ENCODE measurements at regions not wholly inside any gene's neighbourhood (a gene's known extent, or its start where the extent isn't known, plus 50 kb on each side); places are given as distances from the start of the nearest gene placed in this dataset.

- H3K27me3 ChIP-seq (ENCODE audit: control insufficient read depth in 1 of 2, insufficient read depth in 2 of 2, low read length in 2 of 2): peaks cover 6 to 9% of the 10 kb centered on the region in 2 donors
- no peaks in the 10 kb centered on the region for H3K36me3 ChIP-seq (ENCODE audit: insufficient read depth, low read length)
- no peak overlapping the region for H3K4me3 ChIP-seq (ENCODE audit: low read depth in 1 of 2, low read length in 2 of 2)
- no peaks in the 10 kb centered on the region for H3K4me1 ChIP-seq (ENCODE audit: insufficient read depth, low read length)
- no peaks in the 10 kb centered on the region for H3K9me3 ChIP-seq (ENCODE audit: low read length)
- no peak overlapping the region for H3K9ac ChIP-seq (ENCODE audit: low read length)
- H3K27ac ChIP-seq (ENCODE audit: low read depth, low read length): no peak overlapping the region
Measured at GRCh38 chr22:48496226-48496845, 1331.3 kb downstream of the BRD1 start.

- H3K4me3 ChIP-seq (ENCODE audit: low read depth in 1 of 2, low read length in 2 of 2): no peak overlapping the region
- H3K9ac ChIP-seq (ENCODE audit: low read length): no peak overlapping the region
- H3K9me3 ChIP-seq (ENCODE audit: low read length): no peaks in the 10 kb centered on the region
- H3K36me3 ChIP-seq (ENCODE audit: insufficient read depth, low read length): no peaks in the 10 kb centered on the region
- H3K4me1 ChIP-seq (ENCODE audit: insufficient read depth, low read length): no peaks in the 10 kb centered on the region
- H3K27ac ChIP-seq (ENCODE audit: low read depth, low read length): no peak overlapping the region
- peaks cover 12 to 15% of the 10 kb centered on the region in 2 donors for H3K27me3 ChIP-seq (ENCODE audit: control insufficient read depth in 1 of 2, insufficient read depth in 2 of 2, low read length in 2 of 2)
Measured at GRCh38 chr22:48495751-48496080, 1332.0 kb downstream of the BRD1 start.

- Histone ChIP-seq H3K4me3 (ENCODE audit: low read depth in 1 of 2, low read length in 2 of 2) (no peak overlapping the region), H3K4me1 (ENCODE audit: insufficient read depth, low read length) (no peaks in the 10 kb centered on the region), H3K27ac (ENCODE audit: low read depth, low read length) (no peak overlapping the region), H3K27me3 (ENCODE audit: control insufficient read depth in 1 of 2, insufficient read depth in 2 of 2, low read length in 2 of 2) (peaks cover 12 to 21% of the 10 kb centered on the region in 2 donors), H3K36me3 (ENCODE audit: insufficient read depth, low read length) (no peaks in the 10 kb centered on the region), H3K9me3 (ENCODE audit: low read length) (no peaks in the 10 kb centered on the region), H3K9ac (ENCODE audit: low read length) (no peak overlapping the region)
Measured at GRCh38 chr22:48494968-48495750, 1332.5 kb downstream of the BRD1 start.

- H3K27ac ChIP-seq (ENCODE audit: low read depth, low read length): no peak overlapping the region
- no peaks in the 10 kb centered on the region for H3K36me3 ChIP-seq (ENCODE audit: insufficient read depth, low read length)
- no peak overlapping the region for H3K9ac ChIP-seq (ENCODE audit: low read length)
- H3K9me3 ChIP-seq (ENCODE audit: low read length): no peaks in the 10 kb centered on the region
- H3K4me3 ChIP-seq (ENCODE audit: low read depth in 1 of 2, low read length in 2 of 2): no peak overlapping the region
- H3K4me1 ChIP-seq (ENCODE audit: insufficient read depth, low read length): no peaks in the 10 kb centered on the region
- H3K27me3 ChIP-seq (ENCODE audit: control insufficient read depth in 1 of 2, insufficient read depth in 2 of 2, low read length in 2 of 2): peaks cover 12 to 28% of the 10 kb centered on the region in 2 donors
Measured at GRCh38 chr22:48494256-48494967, 1333.3 kb downstream of the BRD1 start.

GRCh38 chr22:48493733-48494132 lies 1333.9 kb downstream of the BRD1 start:
- peaks cover 12 to 31% of the 10 kb centered on the region in 2 donors for H3K27me3 ChIP-seq (ENCODE audit: control insufficient read depth in 1 of 2, insufficient read depth in 2 of 2, low read length in 2 of 2)
- no peak overlapping the region for H3K4me3 ChIP-seq (ENCODE audit: low read depth in 1 of 2, low read length in 2 of 2)
- H3K4me1 ChIP-seq (ENCODE audit: insufficient read depth, low read length): no peaks in the 10 kb centered on the region

GRCh38 chr22:48492366-48493320 lies 1335.0 kb downstream of the BRD1 start:
- Histone ChIP-seq H3K4me1 (ENCODE audit: insufficient read depth, low read length) (no peaks in the 10 kb centered on the region), H3K4me3 (ENCODE audit: low read depth in 1 of 2, low read length in 2 of 2) (no peak overlapping the region), H3K27me3 (ENCODE audit: control insufficient read depth in 1 of 2, insufficient read depth in 2 of 2, low read length in 2 of 2) (peaks cover 18 to 41% of the 10 kb centered on the region in 2 donors), H3K36me3 (ENCODE audit: insufficient read depth, low read length) (no peaks in the 10 kb centered on the region), H3K27ac (ENCODE audit: low read depth, low read length) (no peak overlapping the region), H3K9me3 (ENCODE audit: low read length) (no peaks in the 10 kb centered on the region), H3K9ac (ENCODE audit: low read length) (no peak overlapping the region)

More at GRCh38 chr22:48493733-48494132, 1333.9 kb downstream of the BRD1 start:
- Histone ChIP-seq H3K27ac (ENCODE audit: low read depth, low read length) (no peak overlapping the region), H3K9ac (ENCODE audit: low read length) (no peak overlapping the region), H3K9me3 (ENCODE audit: low read length) (no peaks in the 10 kb centered on the region), H3K36me3 (ENCODE audit: insufficient read depth, low read length) (no peaks in the 10 kb centered on the region)

GRCh38 chr22:48491451-48491941 lies 1336.2 kb downstream of the BRD1 start:
- Histone ChIP-seq H3K36me3 (ENCODE audit: insufficient read depth, low read length) (no peaks in the 10 kb centered on the region), H3K9ac (ENCODE audit: low read length) (no peak overlapping the region), H3K27me3 (ENCODE audit: control insufficient read depth in 1 of 2, insufficient read depth in 2 of 2, low read length in 2 of 2) (peaks cover 18 to 45% of the 10 kb centered on the region in 2 donors), H3K27ac (ENCODE audit: low read depth, low read length) (no peak overlapping the region), H3K4me3 (ENCODE audit: low read depth in 1 of 2, low read length in 2 of 2) (no peak overlapping the region), H3K9me3 (ENCODE audit: low read length) (no peaks in the 10 kb centered on the region), H3K4me1 (ENCODE audit: insufficient read depth, low read length) (no peaks in the 10 kb centered on the region)

- Histone ChIP-seq H3K4me3 (ENCODE audit: low read depth in 1 of 2, low read length in 2 of 2) (peak overlapping the region in 1 of 2 donors; percentile 9), H3K9ac (ENCODE audit: low read length) (no peak overlapping the region), H3K4me1 (ENCODE audit: insufficient read depth, low read length) (no peaks in the 10 kb centered on the region), H3K27me3 (ENCODE audit: control insufficient read depth in 1 of 2, insufficient read depth in 2 of 2, low read length in 2 of 2) (peaks cover 18 to 45% of the 10 kb centered on the region in 2 donors), H3K27ac (ENCODE audit: low read depth, low read length) (no peak overlapping the region), H3K36me3 (ENCODE audit: insufficient read depth, low read length) (no peaks in the 10 kb centered on the region), H3K9me3 (ENCODE audit: low read length) (no peaks in the 10 kb centered on the region)
Measured at GRCh38 chr22:48490500-48491411, 1336.9 kb downstream of the BRD1 start.

- no peaks in the 10 kb centered on the region for H3K36me3 ChIP-seq (ENCODE audit: insufficient read depth, low read length)
- peak overlapping the region; percentile 9 to 38 for H3K4me3 ChIP-seq (ENCODE audit: low read depth in 1 of 2, low read length in 2 of 2)
- peaks cover 18 to 51% of the 10 kb centered on the region in 2 donors for H3K27me3 ChIP-seq (ENCODE audit: control insufficient read depth in 1 of 2, insufficient read depth in 2 of 2, low read length in 2 of 2)
- no peaks in the 10 kb centered on the region for H3K9me3 ChIP-seq (ENCODE audit: low read length)
- no peaks in the 10 kb centered on the region for H3K4me1 ChIP-seq (ENCODE audit: insufficient read depth, low read length)
- H3K9ac ChIP-seq (ENCODE audit: low read length): no peak overlapping the region
- H3K27ac ChIP-seq (ENCODE audit: low read depth, low read length): no peak overlapping the region
Measured at GRCh38 chr22:48489551-48490499, 1337.8 kb downstream of the BRD1 start.
